Parathyroid adenoma (tissue), 2 donors: ENCODE measurements at regions not wholly inside any gene's neighbourhood (a gene's known extent, or its start where the extent isn't known, plus 50 kb on each side); places are given as distances from the start of the nearest gene placed in this dataset.

Experiments used
- H2AFZ ChIP-seq: fragments of 300-600 bp; sonication (generic); one replicate; pipeline ENCODE4 v1.7.0; 2017; ENCODE audit warnings: antibody characterized with exemption, mild to moderate bottlenecking
- H3K27ac ChIP-seq: fragments of 300-600 bp; sonication (generic); one replicate; pipeline ENCODE4 v1.7.0; 2017
- H3K27me3 ChIP-seq: fragments of 300-600 bp; sonication (generic); one replicate; pipeline ENCODE4 v1.7.0; 2017; ENCODE audit warnings: low read length; ENCODE audit not compliant: control insufficient read depth, insufficient read depth
- H3K36me3 ChIP-seq: fragments of 300-600 bp; sonication (generic); one replicate; pipeline ENCODE4 v1.7.0; 2017; ENCODE audit warnings: low read length; ENCODE audit not compliant: control insufficient read depth, insufficient read depth
- H3K4me1 ChIP-seq: fragments of 300-600 bp; sonication (generic); one replicate; pipeline ENCODE4 v1.7.0; 2017; ENCODE audit warnings: control low read depth
- H3K4me2 ChIP-seq: fragments of 300-600 bp; sonication (generic); one replicate; pipeline ENCODE4 v1.7.0; 2017; ENCODE audit warnings: low read length
- H3K4me3 ChIP-seq: fragments of 300-600 bp; sonication (generic); one replicate; pipeline ENCODE4 v1.7.0; 2017; ENCODE audit warnings: low read depth, low read length
- H3K79me2 ChIP-seq: fragments of 300-600 bp; sonication (generic); one replicate; pipeline ENCODE4 v1.7.0; 2017; ENCODE audit warnings: control low read depth
- H3K9ac ChIP-seq: fragments of 300-600 bp; sonication (generic); one replicate; pipeline ENCODE4 v1.7.0; 2017; ENCODE audit warnings: mild to moderate bottlenecking
- H3K9me3 ChIP-seq: fragments of 300-600 bp; sonication (generic); one replicate; pipeline ENCODE4 v1.7.0; 2017; ENCODE audit warnings: low read length; ENCODE audit not compliant: control insufficient read depth
- CTCF ChIP-seq: fragments of 300-600 bp; sonication (generic); IDR thresholded peaks from one replicate; pipeline ENCODE4 v1.7.0; 2017; ENCODE audit warnings: antibody characterized with exemption, mild to moderate bottlenecking
- donor health status: primary hyperparathyroidism.

- Histone ChIP-seq H3K79me2 (no peaks in the 10 kb centered on the region), H3K27ac (no peak overlapping the region)
Observed at GRCh38 chr10:130932326-130933007, 379.1 kb downstream of the TCERG1L start.

GRCh38 chr10:130933008-130933390 lies 378.5 kb downstream of the TCERG1L start:
- Histone ChIP-seq H3K27me3 (peaks cover 13% of the 10 kb centered on the region), H3K4me1 (no peaks in the 10 kb centered on the region), H3K79me2 (no peaks in the 10 kb centered on the region)

More at GRCh38 chr10:130932326-130933007, 379.1 kb downstream of the TCERG1L start:
- H3K4me2 ChIP-seq: no peak overlapping the region
- H3K36me3 ChIP-seq: no peaks in the 10 kb centered on the region
- H3K27me3 ChIP-seq: peaks cover 7% of the 10 kb centered on the region
- TF ChIP-seq CTCF: no peak
- no peak overlapping the region for H3K4me3 ChIP-seq
- no peaks in the 10 kb centered on the region for H3K4me1 ChIP-seq
- H2AFZ ChIP-seq: no peak overlapping the region
- no peak overlapping the region for H3K9ac ChIP-seq
- H3K9me3 ChIP-seq: no peaks in the 10 kb centered on the region

GRCh38 chr10:130934293-130935127 lies 377.0 kb downstream of the TCERG1L start:
- Histone ChIP-seq H3K36me3 (no peaks in the 10 kb centered on the region), H3K27ac (no peak overlapping the region), H3K4me1 (no peaks in the 10 kb centered on the region), H3K4me3 (no peak overlapping the region), H3K4me2 (no peak overlapping the region), H3K9ac (no peak overlapping the region), H3K79me2 (no peaks in the 10 kb centered on the region), H3K9me3 (no peaks in the 10 kb centered on the region), H2AFZ (no peak overlapping the region), H3K27me3 (peaks cover 13% of the 10 kb centered on the region)
- TF ChIP-seq CTCF: no peak

More at GRCh38 chr10:130933008-130933390, 378.5 kb downstream of the TCERG1L start:
- H2AFZ ChIP-seq: no peak overlapping the region
- TF ChIP-seq CTCF: no peak
- no peaks in the 10 kb centered on the region for H3K36me3 ChIP-seq
- H3K4me3 ChIP-seq: no peak overlapping the region
- H3K9me3 ChIP-seq: no peaks in the 10 kb centered on the region
- H3K9ac ChIP-seq: no peak overlapping the region
- no peak overlapping the region for H3K4me2 ChIP-seq
- no peak overlapping the region for H3K27ac ChIP-seq

GRCh38 chr10:130935128-130935439 lies 376.4 kb downstream of the TCERG1L start:
- H2AFZ ChIP-seq: no peak overlapping the region
- peaks cover 13% of the 10 kb centered on the region for H3K27me3 ChIP-seq
- H3K4me3 ChIP-seq: no peak overlapping the region
- H3K4me1 ChIP-seq: no peaks in the 10 kb centered on the region
- no peaks in the 10 kb centered on the region for H3K79me2 ChIP-seq
- H3K27ac ChIP-seq: no peak overlapping the region
- no peaks in the 10 kb centered on the region for H3K36me3 ChIP-seq
- TF ChIP-seq CTCF: no peak
- H3K9me3 ChIP-seq: no peaks in the 10 kb centered on the region
- no peak overlapping the region for H3K4me2 ChIP-seq
- no peak overlapping the region for H3K9ac ChIP-seq
